Activated effector memory CD4-positive, alpha-beta T cell treated with Interleukin-2 at 50 U/mL for 16 hours (primary cell): ENCODE measurements at regions not wholly inside any gene's neighbourhood (a gene's known extent, or its start where the extent isn't known, plus 50 kb on each side); places are given as distances from the start of the nearest gene placed in this dataset.
"Not testable (repeated sequence)": the region's sequence is repeated elsewhere in the genome, so short reads cannot be mapped to it uniquely, and the experiment has no call there.

Experiments
- DNase-seq: peaks from one replicate; pipeline ENCODE4 v3.0.0-alpha.2; 2020

DNA sequence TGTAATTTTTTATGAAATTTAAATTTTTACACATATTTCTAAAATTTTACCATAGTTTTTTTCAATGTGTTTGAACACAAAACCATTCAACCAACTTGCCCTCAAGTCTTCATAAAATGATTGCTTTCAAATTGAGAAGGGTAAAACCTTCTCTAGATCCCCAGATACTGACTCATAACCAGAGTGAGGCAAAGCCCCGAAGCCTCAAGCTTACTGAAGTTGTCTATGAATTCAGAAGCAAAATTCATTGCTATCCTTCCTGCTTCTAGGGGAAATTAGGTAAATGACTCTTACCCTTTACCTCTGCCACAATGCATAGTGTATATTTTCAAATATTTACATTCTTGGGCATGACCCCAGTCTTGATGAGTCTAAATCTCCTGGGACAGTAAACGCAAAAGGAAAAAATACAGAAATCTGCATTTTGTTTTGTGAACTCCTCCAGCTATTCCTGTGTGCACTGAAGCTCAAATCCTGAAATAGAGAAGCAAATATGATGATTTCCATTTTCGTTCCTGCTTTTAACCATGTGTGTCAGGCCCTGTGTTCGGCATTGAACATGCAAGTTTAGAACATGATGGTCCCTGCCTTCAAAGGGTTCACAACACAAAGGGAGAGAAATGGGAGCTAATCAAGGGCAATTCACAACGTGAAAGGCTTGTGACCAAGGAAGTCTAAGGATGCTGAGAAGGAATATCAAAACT is 246.3 kb downstream of the SUCLG1 start:
- DNase-seq = no peak

DNA sequence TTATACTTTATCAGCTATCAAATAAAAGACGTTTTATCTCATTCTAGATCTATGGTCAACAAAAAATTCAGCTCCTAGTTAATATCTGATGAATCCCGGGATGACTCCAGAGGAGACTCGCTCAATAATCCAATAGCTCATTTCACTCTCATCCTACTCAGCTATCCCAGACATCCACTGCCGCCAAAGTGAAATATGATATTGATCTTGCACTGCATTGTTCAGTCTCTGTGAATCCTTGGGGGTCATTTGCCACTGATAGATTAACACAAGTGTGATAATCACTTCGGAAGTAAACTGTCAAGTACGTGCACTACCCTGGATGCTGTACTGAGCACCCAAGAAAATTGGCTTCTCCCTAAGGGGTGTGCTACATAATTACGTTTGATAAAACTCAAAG is 249.1 kb downstream of the SUCLG1 start:
- no peak for DNase-seq

DNA sequence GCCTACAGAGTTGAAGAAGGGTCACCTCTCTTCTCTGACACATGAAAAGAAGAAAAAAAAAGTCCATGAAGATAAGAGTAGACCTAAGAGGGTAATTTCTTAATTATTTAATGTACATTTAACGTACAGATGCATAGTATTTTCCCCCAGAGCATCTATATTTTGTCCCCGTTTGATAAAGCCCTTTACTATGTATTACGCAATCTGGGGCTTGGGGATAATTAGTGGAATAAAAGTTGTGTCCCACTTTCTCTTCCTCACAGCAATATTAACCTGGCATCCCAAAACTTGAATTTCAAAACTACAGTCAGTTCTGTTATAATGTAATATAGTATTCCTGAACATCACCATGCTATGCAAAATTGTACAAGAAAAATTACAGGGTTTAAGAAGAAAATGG is 254.1 kb downstream of the SUCLG1 start:
- no peak for DNase-seq

DNA sequence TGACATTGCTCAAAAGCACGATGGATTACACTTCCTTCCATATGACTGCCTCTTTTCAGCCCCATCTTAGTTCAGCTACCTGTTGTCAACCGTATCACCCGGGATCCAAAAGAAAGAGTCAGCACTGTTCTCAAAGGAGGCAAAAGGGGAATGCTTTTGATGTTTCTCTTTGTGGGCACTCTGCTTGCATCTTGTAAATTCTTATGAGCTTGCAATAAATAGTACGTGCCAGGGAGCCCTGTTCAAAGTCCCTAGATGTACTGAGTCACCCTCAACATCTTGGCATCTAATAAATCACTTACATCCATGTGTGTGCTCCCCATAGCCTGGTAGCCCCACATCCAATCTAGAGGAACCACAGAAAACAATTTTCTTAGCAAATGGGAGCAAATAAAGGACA is 256.9 kb downstream of the SUCLG1 start:
- no peak for DNase-seq

DNA sequence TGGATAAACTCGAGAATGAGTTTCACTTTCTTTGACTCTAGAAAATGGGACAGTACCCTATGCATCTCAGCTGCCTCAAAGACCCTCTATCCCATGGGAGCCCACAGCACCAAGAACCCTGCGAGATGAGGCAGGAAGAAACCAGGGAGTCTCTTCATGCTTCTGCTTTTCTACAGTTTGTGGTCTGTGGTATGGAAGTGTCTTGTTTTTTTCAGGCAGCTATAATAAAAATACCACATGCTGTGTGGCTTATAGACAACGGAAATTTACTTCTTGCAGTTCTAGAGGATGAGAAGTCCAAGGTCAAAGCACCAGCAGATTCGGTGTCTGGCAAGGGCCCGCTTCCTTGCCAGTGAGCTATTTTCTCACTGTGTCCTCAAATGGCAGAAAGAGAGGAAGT is 257.9 kb downstream of the SUCLG1 start:
- no peak for DNase-seq

DNA sequence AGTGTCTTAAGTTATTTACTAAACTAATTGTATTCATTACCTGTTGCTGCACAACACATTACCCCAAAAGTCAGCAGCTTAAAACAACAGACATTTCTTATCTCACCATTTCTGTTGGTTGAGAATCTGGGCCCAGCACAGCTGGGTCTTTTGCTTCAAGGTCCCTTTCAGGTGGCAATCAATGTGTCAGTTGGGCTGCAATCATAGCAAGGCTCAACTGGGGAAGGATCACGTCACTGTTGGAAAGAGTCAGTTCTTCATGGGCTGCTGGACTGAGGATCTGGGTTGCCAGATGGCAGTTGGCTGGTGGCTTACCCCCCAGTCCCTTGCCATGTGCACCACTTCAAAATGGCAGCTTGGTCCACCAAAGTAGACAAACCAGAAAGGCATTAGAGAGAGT is 261.2 kb downstream of the SUCLG1 start:
- DNase-seq = no peak

DNA sequence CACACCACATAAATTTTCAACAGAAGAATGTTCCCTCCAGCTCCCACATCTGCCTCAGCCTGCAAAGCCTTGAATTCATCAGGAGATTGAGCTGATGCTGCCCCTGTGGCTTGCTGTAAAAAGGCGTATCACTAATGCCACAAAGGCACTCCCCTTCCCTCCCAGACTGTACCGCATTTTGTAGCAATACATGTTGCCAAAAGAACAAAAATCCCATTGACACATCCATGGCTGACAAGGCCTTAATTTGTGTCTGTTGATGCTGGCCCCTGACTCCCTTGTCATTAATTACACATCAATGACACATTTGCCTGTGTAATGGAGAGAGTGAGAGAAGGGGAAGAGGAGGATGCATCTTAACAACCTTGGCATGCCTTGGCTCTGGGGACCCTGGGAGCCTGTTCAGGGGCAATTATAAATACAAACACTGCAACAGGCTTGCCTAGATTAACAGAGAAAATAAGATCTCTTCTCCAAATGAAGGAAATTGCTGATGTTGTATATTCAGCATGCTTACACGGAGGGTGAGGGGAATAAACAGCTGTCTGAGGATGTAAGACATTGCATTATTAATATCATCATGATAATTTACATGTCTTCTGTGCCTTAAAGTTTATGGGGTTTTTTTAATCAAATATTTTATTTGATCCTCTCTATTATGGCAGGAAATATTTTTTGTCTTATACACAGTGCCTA is 264.0 kb downstream of the SUCLG1 start:
- no peak for DNase-seq

DNA sequence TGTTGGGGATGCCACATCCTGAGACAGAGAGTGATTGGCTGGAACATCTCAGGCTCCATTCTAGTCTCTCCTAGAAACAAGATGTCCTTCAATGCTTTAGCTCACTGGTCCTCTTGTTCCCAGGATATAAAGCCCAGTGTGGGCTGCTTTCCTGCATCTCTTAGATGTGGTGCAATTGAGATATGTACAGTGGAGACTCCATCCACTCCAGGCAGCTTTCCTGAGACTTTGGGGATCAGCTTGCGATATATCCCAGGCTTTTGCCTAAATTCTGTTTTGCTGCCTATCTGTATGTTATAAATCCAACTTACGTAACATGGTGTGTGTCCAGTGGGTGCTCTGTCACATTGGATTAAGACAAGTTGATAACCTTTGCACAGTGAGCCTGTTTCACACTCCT is 264.9 kb downstream of the SUCLG1 start:
- no peak for DNase-seq

DNA sequence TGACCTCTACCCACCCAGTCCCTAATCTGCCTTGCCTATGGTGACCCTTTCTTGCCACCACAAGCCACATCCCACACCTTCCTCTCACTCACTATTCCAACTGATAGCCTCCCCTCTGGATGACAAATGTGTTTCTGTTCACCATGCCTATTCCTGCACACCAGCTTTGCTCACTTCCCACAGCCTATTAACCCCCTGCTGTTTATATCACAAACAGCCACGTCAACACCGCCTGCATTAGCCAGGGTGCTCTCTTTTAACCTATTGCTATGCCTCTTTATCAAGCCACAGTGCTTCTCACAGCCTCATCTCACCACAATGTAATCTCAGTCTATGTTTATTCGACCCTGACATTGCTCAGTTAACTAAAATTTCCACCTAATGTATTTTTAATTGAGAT is 271.8 kb downstream of the SUCLG1 start:
- no peak for DNase-seq

DNA sequence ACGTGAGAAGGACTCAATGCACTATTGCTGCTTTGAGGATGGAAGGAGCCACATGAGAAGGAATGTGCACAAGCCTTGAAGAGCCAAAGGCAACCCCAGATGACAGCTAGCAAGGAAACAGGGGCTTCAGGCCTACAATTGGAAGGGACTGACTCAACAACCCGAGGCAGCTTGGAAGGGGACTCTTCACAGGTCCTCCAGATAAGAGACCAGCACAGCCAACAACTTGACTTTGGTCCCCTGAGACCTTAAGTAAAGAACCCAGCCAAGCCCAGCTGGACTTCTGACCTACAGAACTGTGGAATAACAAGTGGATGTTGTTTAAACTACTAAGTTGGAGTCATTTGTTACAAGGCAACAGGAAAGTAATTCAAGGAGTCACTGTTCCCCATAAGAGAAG is 277.2 kb downstream of the SUCLG1 start:
- DNase-seq = no peak

DNA sequence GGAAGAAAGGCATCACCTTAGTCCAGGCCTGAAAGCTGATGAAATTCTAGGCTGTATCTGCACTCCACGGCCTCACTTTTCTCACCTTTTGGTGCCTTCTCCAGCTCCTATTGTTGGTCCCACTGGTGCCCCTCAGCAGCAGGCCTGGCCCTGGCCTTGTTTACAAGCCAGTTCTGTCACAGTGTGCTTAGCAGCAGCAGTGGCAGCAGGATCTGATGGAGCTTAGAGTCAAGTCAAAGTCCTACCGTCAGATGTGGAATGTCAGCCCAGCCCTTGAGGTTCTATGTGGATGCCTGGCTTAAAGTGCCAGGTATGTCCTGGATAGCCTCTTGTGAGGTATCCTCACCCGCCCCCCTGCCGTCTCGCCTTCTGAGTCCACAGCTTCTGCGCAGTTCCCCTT is 281.3 kb downstream of the SUCLG1 start:
- no peak for DNase-seq

DNA sequence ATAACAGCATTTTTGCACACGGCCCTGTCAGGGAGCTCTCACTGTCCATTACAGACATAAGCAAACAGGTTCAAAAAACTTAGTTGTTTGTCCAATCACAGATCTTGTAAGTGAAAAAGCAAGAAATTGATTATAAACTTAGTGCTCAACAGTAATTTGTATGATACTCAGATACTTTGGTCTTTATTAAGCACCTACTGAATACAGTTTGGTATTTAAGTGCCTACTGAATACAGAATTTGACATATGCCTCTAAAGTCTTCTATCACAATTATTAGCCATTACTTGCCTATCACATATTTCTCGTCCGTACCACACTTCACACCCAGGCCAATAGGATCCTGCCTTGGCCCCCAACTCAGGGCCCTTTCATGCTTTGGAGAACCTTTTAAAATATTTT is 283.1 kb downstream of the SUCLG1 start:
- no peak for DNase-seq

DNA sequence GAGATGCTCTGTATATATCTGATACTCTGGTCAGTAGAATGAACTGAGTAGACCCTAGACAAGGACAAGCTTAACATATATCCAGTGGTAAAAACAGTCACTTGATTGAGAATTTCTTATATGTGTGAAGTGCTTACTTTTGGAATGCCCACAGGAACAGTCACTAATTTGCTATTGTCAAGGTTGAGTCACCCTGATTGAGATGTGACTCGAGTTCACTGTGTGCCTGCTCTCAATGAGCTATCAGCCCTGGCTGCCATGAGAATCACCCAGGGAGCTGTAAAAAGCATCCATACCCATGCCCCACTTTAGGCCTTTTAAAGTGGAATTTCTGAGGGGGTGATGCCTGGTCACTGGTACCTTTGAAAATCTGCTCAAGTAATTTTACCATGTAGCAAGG is 283.7 kb downstream of the SUCLG1 start:
- no peak for DNase-seq

DNA sequence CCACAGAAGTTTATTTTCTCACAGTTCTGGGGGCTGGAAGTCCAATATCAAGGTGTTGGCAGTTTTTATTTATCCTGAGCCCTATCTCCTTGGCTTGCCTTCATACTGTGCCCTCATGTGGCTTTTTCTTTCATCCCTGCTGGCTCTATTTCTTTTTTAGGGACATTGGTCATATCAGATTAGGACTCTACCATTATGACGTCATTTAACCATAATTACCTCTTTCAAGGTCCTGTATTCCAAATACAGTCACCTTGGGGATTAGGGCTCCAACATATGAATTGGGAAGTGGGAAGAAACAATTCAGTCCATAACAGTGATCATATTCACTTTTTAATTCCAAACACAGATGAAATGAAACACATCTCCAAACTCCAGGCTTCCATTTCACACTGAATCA is 286.0 kb downstream of the SUCLG1 start:
- no peak for DNase-seq

DNA sequence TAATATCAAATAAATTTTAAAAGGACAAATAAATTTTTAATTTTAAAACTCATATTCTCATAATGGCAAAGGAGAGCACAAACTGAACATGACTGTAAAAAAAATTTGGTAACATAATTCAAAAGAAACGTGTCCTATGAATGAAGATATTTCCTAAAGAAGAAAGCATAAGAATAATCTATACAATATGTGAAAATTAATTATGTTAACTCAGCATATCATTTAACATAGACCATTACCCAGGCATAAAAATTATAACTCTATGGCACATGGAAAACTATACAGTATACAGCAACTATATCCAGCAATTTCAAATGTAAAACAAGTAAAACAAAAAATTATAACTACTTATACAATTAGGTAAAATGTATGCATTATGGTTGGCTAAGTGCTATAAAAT is 288.1 kb downstream of the SUCLG1 start:
- no peak for DNase-seq

DNA sequence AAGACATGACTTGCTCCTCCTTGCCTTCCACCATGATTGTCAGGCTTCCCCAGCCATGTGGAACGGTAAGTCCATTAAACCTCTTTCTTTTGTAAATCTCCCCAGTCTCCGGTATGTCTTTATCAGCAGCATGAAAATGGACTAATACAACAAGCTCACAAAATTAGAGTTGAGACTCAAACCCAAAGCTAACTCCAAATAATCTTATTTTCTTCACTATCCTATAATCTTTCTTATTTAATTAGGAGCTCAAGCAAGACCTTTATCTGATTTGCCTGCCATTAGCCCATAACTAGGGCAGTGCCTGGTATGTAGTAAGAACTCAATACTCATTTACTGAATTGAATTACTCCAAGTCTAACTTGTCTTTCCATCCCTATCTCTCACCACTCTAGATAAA is 289.2 kb downstream of the SUCLG1 start:
- no peak for DNase-seq

DNA sequence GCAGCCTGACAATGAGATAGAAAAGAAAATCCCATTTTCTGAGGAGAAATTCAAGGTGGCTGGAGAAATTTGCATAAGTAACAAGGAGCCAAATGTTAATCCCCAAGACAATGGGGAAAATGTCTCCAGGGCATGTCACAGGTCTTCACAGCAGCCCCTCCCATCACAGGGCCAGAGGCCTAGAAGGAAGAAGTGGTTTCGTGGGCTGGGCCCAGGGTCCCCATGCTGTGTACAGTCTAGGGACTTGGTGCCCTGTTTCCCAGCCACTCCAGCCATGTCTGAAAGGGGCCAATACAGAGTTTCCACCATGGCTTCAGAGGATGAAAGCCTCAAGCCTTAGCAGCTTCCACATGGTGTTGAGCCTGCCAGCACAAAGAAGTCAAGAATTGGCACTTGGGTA is 290.5 kb downstream of the SUCLG1 start:
- DNase-seq = not testable (repeated sequence)

DNA sequence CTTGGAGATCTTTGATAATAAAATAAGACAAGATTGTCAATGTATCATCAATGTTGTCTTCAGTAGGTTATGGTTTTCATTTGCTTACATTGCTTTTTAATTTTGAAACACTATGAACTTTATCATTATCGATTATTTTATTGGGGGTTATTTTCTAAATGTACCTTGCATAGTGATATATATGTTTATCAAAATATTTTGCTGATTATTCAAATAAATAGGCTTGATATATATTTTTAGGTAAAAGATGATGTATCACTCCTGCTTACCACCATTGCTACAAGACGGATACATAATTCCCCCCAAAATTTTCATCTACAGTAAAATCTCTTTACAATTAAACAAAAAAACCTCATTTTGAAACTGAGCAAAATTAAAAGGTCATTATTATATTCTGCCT is 293.8 kb downstream of the SUCLG1 start:
- no peak for DNase-seq

DNA sequence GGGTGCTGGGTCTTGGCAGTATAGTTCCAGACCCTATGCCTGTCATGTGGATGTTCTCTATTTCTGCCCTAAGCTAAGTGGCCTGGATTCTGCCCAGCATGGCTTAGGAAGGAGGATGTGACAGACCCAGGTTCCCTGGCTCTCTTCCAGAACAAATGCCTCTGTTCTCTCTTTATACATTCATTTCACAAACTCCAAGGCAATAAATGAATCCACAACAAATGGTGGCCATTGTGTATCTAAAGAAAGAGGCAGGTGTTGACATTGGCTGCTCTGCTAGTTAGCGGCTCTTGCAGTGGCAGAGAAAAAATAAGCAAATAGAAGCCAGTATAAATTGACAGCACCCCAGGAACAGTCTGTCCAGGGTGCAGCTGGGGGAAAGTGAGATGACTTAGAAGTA is 298.6 kb downstream of the SUCLG1 start:
- no peak for DNase-seq

DNA sequence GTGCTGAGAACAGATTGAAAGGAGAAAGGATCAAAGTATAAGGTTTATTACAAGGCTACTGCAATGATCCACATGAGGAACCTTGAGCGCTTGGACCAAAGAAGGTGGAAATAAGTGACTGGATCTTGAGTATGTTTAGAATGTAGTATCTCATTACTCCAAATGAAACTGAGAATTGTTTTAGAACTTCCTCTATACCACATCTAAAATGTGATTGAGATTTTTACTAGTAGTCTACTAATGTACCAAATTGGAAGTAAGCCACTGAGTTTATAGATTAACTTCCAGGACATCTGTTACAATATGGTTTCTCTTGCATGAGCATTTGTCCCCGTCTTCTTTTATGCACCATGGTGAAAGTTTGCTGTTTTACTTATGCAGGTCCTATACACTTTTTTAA is 300.5 kb downstream of the SUCLG1 start:
- DNase-seq = no peak

DNA sequence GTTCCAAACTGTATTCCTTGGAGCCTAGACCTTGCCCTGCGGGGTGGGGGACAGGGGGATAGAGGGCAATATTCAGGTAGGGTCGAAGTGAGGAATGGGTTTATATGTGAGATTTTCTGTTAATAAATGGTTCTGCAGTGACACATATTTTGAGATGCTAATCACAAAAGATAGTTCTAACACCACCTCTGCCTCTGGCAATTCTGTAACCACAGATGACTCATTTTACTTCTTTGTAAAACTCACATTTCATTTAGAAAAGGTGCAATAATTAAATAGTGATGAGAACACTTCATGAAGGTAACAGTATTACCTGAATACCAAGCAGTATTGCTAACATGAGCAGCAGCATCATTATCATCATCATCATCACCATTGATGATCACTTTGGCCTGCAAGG is 306.6 kb downstream of the SUCLG1 start:
- no peak for DNase-seq

DNA sequence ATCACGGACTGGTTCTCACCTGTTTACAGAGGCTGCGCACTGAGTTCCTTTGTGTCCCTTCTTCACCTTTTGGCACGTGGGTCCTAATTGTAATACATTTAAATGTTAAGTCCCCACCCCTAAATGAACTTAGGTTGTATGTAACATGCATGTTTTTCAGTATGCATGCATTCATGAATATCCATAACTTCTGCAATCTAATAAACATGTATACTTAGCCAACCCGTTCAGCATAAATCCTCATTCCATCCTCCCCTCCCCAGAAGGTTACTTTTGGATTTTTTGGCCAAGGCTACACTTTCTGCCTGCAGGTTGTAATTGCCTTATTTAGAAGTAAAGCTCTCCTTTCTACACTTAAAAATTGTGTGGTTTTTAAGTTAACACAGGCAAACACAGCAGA is 314.7 kb downstream of the SUCLG1 start:
- DNase-seq = no peak

DNA sequence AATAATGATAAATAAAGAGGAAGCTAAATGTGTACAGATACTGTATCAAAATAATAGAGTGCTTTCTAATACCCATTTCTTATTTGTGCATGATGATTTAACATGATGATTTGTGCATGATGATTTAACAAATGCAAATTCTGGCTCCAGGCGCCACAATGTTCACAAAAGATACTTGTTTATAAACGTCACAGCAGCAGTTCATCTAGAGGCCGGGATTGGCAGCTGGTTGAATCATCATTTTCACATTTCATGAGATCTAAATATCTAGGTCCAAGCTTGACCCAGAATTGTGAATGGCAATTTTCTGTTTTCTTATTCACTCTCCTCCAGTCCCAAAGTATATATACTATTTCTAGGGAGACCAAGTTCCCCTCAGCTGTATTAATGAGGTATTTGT is 322.0 kb downstream of the SUCLG1 start:
- DNase-seq = no peak

DNA sequence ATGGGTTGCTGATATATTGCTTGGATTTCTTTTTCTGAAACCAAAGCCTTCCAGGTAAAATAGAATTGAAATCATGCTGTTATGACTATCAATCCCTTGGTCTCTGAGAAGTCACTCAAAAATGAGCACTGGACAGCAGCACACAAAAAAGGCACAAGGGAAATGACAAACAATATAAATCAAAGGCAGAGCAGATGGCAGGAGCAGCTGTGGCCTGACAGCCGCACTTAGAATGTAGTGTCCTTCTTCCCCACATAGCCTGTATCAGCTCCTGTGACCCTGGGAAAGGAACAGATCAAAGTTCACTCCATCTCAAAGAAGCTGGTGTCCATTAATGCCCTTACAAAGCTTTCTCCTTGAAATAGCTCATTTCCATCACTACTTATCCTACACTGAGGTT is 326.7 kb downstream of the SUCLG1 start:
- no peak for DNase-seq

DNA sequence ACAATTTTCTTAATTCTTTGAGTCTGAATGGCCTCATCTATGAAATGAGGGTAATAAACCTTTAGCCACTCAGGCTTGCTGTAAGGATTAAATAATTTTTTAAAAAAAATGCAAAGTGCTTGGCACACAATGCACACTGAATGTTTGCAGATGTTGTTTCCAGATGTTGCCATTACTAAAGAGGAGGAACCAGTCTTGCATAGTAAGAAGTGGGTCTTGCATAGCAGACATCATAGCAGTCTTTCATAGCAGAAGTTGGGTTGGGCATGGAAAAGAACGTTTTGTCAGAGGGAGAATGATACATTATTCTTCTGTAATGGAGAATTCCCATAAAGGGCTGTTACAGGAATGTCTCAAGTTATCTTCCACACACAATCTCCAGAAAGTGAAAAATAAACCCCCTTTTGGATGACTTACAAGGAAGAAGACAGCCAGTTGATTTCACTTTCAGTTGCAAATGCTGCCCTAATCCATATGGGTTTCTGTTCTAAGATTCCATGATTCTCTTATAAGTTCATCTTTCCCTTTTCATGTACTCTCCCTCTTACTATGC is 327.7 kb downstream of the SUCLG1 start:
- no peak for DNase-seq
